GM23338 (cell line): ENCODE measurements at regions not wholly inside any gene's neighbourhood (a gene's known extent, or its start where the extent isn't known, plus 50 kb on each side); places are given as distances from the start of the nearest gene placed in this dataset.

ENCODE experiments used
- ATAC-seq: fragments of 200-7000 bp; cut with Tn5 transposase; 3 replicates; pipeline ENCODE4 v1.9.1; 2020
- DNase-seq: peaks from one replicate; pipeline ENCODE4 v3.0.0-alpha.2; 2015; ENCODE audit warnings: low spot score
- H2AFZ ChIP-seq: fragments of 200-600 bp; sonication (generic); 2 replicates; pipeline ENCODE4 v1.8.0; 2016; ENCODE audit warnings: antibody characterized with exemption, mild to moderate bottlenecking, moderate library complexity
- H3F3A ChIP-seq: fragments of 200-600 bp; sonication (generic); replicated peaks from 2 replicates; pipeline ENCODE4 v1.8.0; 2017; ENCODE audit warnings: antibody characterized with exemption, mixed run types, low read depth
- H3K27ac ChIP-seq: fragments of 200-600 bp; sonication (generic); 2 replicates; pipeline ENCODE4 v1.6.1; 2016; ENCODE audit warnings: low read depth
- H3K27me3 ChIP-seq: fragments of 200-600 bp; sonication (generic); 2 replicates; pipeline ENCODE4 v1.8.0; 2016; ENCODE audit warnings: mild to moderate bottlenecking, mixed run types, moderate library complexity; ENCODE audit not compliant: insufficient read depth
- H3K36me3 ChIP-seq: fragments of 200-600 bp; sonication (generic); 2 replicates; pipeline ENCODE4 v1.8.0; 2016; ENCODE audit warnings: mild to moderate bottlenecking; ENCODE audit not compliant: insufficient read depth
- H3K4me1 ChIP-seq: fragments of 200-600 bp; sonication (generic); 2 replicates; pipeline ENCODE4 v1.8.0; 2016; ENCODE audit warnings: mild to moderate bottlenecking, moderate library complexity; ENCODE audit not compliant: insufficient read depth
- H3K4me2 ChIP-seq: fragments of 200-600 bp; sonication (generic); 2 replicates; pipeline ENCODE4 v1.7.1; 2017; ENCODE audit warnings: mixed run types
- H3K4me3 ChIP-seq: fragments of 200-600 bp; sonication (generic); 2 replicates; pipeline ENCODE4 v1.6.1; 2016; ENCODE audit warnings: mixed run types
- H3K79me2 ChIP-seq: fragments of 200-600 bp; sonication (generic); replicated peaks from 2 replicates; pipeline ENCODE4 v1.8.0; 2017; ENCODE audit warnings: mild to moderate bottlenecking; ENCODE audit not compliant: insufficient read depth
- H3K9me2 ChIP-seq: fragments of 200-600 bp; sonication (generic); 2 replicates; pipeline ENCODE4 v1.8.0; 2017; ENCODE audit not compliant: insufficient read depth
- H4K20me1 ChIP-seq: fragments of 200-600 bp; sonication (generic); replicated peaks from 2 replicates; pipeline ENCODE4 v1.8.0; 2017; ENCODE audit warnings: mild to moderate bottlenecking; ENCODE audit not compliant: insufficient read depth
- H3K27ac Mint-ChIP-seq: 2 replicates; pipeline ENCODE4 v1.8.0; 2020; ENCODE audit warnings: inconsistent platforms, mild to moderate bottlenecking, moderate library complexity, mixed read lengths
- H3K27me3 Mint-ChIP-seq: 3 replicates; pipeline ENCODE4 v1.8.0; 2022; ENCODE audit warnings: low read depth, mild to moderate bottlenecking, moderate library complexity, mixed read lengths, inconsistent platforms; ENCODE audit not compliant: insufficient read depth, poor library complexity
- H3K36me3 Mint-ChIP-seq: 3 replicates; pipeline ENCODE4 v1.8.0; 2021; ENCODE audit warnings: low read depth, mild to moderate bottlenecking, inconsistent platforms, moderate library complexity, mixed read lengths
- H3K4me1 Mint-ChIP-seq: 3 replicates; pipeline ENCODE4 v1.8.0; 2020; ENCODE audit warnings: mild to moderate bottlenecking, inconsistent platforms, mixed read lengths
- H3K4me3 Mint-ChIP-seq: 3 replicates; pipeline ENCODE4 v1.8.0; 2021; ENCODE audit warnings: moderate library complexity, mild to moderate bottlenecking, inconsistent platforms, mixed read lengths
- H3K9me3 Mint-ChIP-seq: 3 replicates; pipeline ENCODE4 v1.8.0; 2020; ENCODE audit warnings: moderate library complexity, mild to moderate bottlenecking, inconsistent platforms, mixed read lengths
- CREB1 ChIP-seq: fragments of 250-450 bp; sonication (Bioruptor Pico); IDR thresholded peaks from 2 replicates; pipeline ENCODE4 v1.5.0; 2020; ENCODE audit warnings: low read depth, mild to moderate bottlenecking, moderate library complexity
- ETS1 ChIP-seq: IDR thresholded peaks from 2 replicates; pipeline ENCODE4 v1.6.1; 2016; ENCODE audit warnings: antibody characterized with exemption
- EZH2 ChIP-seq: fragments of 200-600 bp; sonication (generic); IDR thresholded peaks from one replicate; pipeline ENCODE4 v1.8.0; 2017; ENCODE audit warnings: antibody characterized with exemption, mild to moderate bottlenecking, low read depth; ENCODE audit not compliant: unreplicated experiment
- EZH2phosphoT487 ChIP-seq: fragments of 200-600 bp; sonication (generic); IDR thresholded peaks from one replicate; pipeline ENCODE4 v1.8.1; 2018; ENCODE audit warnings: antibody characterized with exemption; ENCODE audit not compliant: unreplicated experiment
- JUNB ChIP-seq: IDR thresholded peaks from one replicate; pipeline ENCODE4 v1.6.1; 2016; ENCODE audit warnings: antibody characterized with exemption; ENCODE audit not compliant: unreplicated experiment
- NANOG ChIP-seq: IDR thresholded peaks from 2 replicates; pipeline ENCODE4 v1.6.1; 2016; ENCODE audit warnings: antibody characterized with exemption, borderline replicate concordance
- POLR2AphosphoS5 ChIP-seq: IDR thresholded peaks from 2 replicates; pipeline ENCODE4 v1.6.1; 2016; ENCODE audit warnings: antibody characterized with exemption, low read depth
- REST ChIP-seq: IDR thresholded peaks from one replicate; pipeline ENCODE4 v1.6.1; 2018; ENCODE audit warnings: antibody characterized with exemption; ENCODE audit not compliant: unreplicated experiment
- STAT1 ChIP-seq: IDR thresholded peaks from one replicate; pipeline ENCODE4 v1.6.1; 2016; ENCODE audit warnings: antibody characterized with exemption; ENCODE audit not compliant: unreplicated experiment
- ZNF114 ChIP-seq: fragments of 250-450 bp; sonication (Bioruptor Pico); IDR thresholded peaks from 2 replicates; pipeline ENCODE4 v1.5.0; 2020; ENCODE audit warnings: mild to moderate bottlenecking, moderate library complexity
- ZNF331 ChIP-seq: fragments of 250-450 bp; sonication (Bioruptor Pico); IDR thresholded peaks from 2 replicates; pipeline ENCODE4 v1.5.0; 2020; ENCODE audit warnings: low read depth, mild to moderate bottlenecking, moderate library complexity
- ZNF462 ChIP-seq: fragments of 250-450 bp; sonication (Bioruptor Pico); IDR thresholded peaks from 2 replicates; pipeline ENCODE4 v1.5.0; 2020; ENCODE audit warnings: mild to moderate bottlenecking, moderate library complexity

DNA sequence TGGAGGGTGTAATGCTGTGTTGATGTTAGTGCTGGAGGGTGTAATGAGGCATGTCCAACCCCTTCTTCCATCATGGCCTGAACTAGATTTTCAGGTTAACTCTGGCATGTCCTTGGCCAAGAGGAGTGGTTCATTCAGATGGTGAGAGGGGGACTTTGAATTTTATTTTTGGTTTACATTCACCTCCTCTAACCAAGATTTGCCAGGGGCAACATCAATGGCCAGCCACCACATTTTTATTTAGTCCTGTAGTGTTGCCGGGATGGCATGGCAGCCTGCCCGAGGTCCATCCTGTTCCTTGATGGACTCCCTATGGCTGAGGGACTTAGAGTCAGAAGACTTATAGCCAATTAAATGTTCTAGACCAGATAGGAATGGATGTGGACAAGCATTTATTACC, 484.6 kb upstream of the HS6ST1 start:
- Histone ChIP-seq H2AFZ (no peak overlapping the region), H3K4me1 (no peaks in the 10 kb centered on the region), H3K4me2 (no peak overlapping the region), H3K27me3 (no peaks in the 10 kb centered on the region), H4K20me1 (no peaks in the 10 kb centered on the region), H3K36me3 (no peaks in the 10 kb centered on the region), H3K27ac (no peak overlapping the region), H3K4me3 (no peak overlapping the region), H3F3A (no peaks in the 10 kb centered on the region), H3K79me2 (no peaks in the 10 kb centered on the region), H3K9me2 (no peaks in the 10 kb centered on the region)
- no peak overlapping the region for H3K27ac Mint-ChIP-seq
- 0 out of 3 replicates have a peak, but pooled peaks cover 4% of the 10 kb centered on the region for H3K36me3 Mint-ChIP-seq
- H3K4me3 Mint-ChIP-seq, result no peak overlapping the region
- peaks cover 7% of the 10 kb centered on the region; the same call in 2 of the 3 replicates for H3K4me1 Mint-ChIP-seq
- peaks cover 2% of the 10 kb centered on the region for H3K27me3 Mint-ChIP-seq
- TF ChIP-seq ZNF114 (no peak), ZNF462 (CRISPR knock-in tag) (no peak), POLR2AphosphoS5 (no peak), STAT1 (no peak), EZH2 (no peak), JUNB (no peak), CREB1 (CRISPR knock-in tag) (no peak), EZH2phosphoT487 (no peak), ETS1 (no peak), ZNF331 (no peak), REST (no peak), NANOG (no peak)
- no peak for DNase-seq
- no peak for ATAC-seq
- H3K9me3 Mint-ChIP-seq, result peaks cover 6% of the 10 kb centered on the region; the same call in 2 of the 3 replicates
